Left cardiac atrium (tissue), 4 donors: ENCODE measurements at regions not wholly inside any gene's neighbourhood (a gene's known extent, or its start where the extent isn't known, plus 50 kb on each side); places are given as distances from the start of the nearest gene placed in this dataset.
A peak's percentile ranks its signal among the peaks of the same experiment; 100 is the strongest.

Experiments
- ATAC-seq, 2 donors: fragments of 200-7000 bp; cut with Tn5 transposase; one replicate each; pipeline ENCODE4 v1.9.1; 2020; ENCODE audit warnings: mild to moderate bottlenecking in 2 of 2, moderate library complexity in 2 of 2
- DNase-seq: peaks from one replicate; pipeline ENCODE4 v3.0.0-alpha.2; 2020
- intact Hi-C, 2 donors: fragments of 100-400 bp; cut with DNase I; formaldehyde crosslinking; loops; one replicate each; pipeline versions ENCODE4 v1.14.1 to v1.15.1; 2022 to 2023
- donor health status: DM: no; HTN: yes; CAD: no.
- donor health status: DM: no; HTN: yes; CAD: no; lungs with severe emphysema.
- donor health status: DM: yes; HTN: yes; CAD: no.
- donor health status: Dilated cardiomyopathy.

- intact Hi-C loops, result no loop called here
- ATAC-seq, result no peak
- no peak for DNase-seq
Observed at GRCh38 chr22:49646876-49647275, 180.8 kb downstream of the BRD1 start.

GRCh38 chr22:49645791-49646550 is 181.7 kb downstream of the BRD1 start:
- DNase-seq (no peak), ATAC-seq (no peak)
- intact Hi-C loops, result no loop called here

GRCh38 chr22:49645257-49645656 is 182.4 kb downstream of the BRD1 start:
- DNase-seq, result no peak
- intact Hi-C loops, result no loop called here

GRCh38 chr22:49643998-49644397 is 183.7 kb downstream of the BRD1 start:
- intact Hi-C loops, result no loop called here
- DNase-seq (no peak), ATAC-seq (no peak)

More at GRCh38 chr22:49645257-49645656, 182.4 kb downstream of the BRD1 start:
- no peak for ATAC-seq

- intact Hi-C loops, result no loop called here
- no peak for ATAC-seq
- DNase-seq, result no peak
Observed at GRCh38 chr22:49643466-49643865, 184.2 kb downstream of the BRD1 start.

- intact Hi-C loops, result no loop called here
- ATAC-seq (no peak), DNase-seq (no peak)
Observed at GRCh38 chr22:49642741-49643140, 184.9 kb downstream of the BRD1 start.

- ATAC-seq, result no peak
- intact Hi-C loops, result no loop called here
- DNase-seq, result no peak
Observed at GRCh38 chr22:49642331-49642730, 185.3 kb downstream of the BRD1 start.

GRCh38 chr22:49641770-49642313 is 185.8 kb downstream of the BRD1 start:
- DNase-seq (no peak), ATAC-seq (no peak)
- intact Hi-C loops, result no loop called here

- intact Hi-C loops, result no loop called here
- ATAC-seq (no peak), DNase-seq (no peak)
Observed at GRCh38 chr22:49640366-49641095, 187.1 kb downstream of the BRD1 start.

GRCh38 chr22:49639956-49640355 is 187.7 kb downstream of the BRD1 start:
- ATAC-seq (no peak), DNase-seq (no peak)
- intact Hi-C loops, result loop anchor here in 1 of 2 donors (10.0 kb wide), 1 partner anchor 1065 kb away; no protein-coding TSS in a partner anchor

- ATAC-seq (no peak), DNase-seq (no peak)
- intact Hi-C loops, result loop anchor here in 1 of 2 donors (10.0 kb wide), 1 partner anchor 1064 kb away; no protein-coding TSS in a partner anchor
Observed at GRCh38 chr22:49638788-49639187, 188.9 kb downstream of the BRD1 start.

- ATAC-seq (no peak), DNase-seq (no peak)
- intact Hi-C loops, result loop anchor here in 1 of 2 donors (10.0 kb wide), 1 partner anchor 1063 kb away; no protein-coding TSS in a partner anchor
Observed at GRCh38 chr22:49638001-49638400, 189.7 kb downstream of the BRD1 start.

- no peak for ATAC-seq
- DNase-seq, result no peak
- intact Hi-C loops, result loop anchor here in 1 of 2 donors (10.0 kb wide), 1 partner anchor 1063 kb away; no protein-coding TSS in a partner anchor
Observed at GRCh38 chr22:49637255-49637760, 190.4 kb downstream of the BRD1 start.

- no peak for DNase-seq
- intact Hi-C loops, result loop anchor here in 1 of 2 donors (10.0 kb wide), 1 partner anchor 1062 kb away; no protein-coding TSS in a partner anchor
- no peak for ATAC-seq
Observed at GRCh38 chr22:49636649-49637048, 191.0 kb downstream of the BRD1 start.

- no peak for ATAC-seq
- no peak for DNase-seq
- intact Hi-C loops, result loop anchor here in 1 of 2 donors (10.0 kb wide), 1 partner anchor 1061 kb away; no protein-coding TSS in a partner anchor
Observed at GRCh38 chr22:49636214-49636613, 191.5 kb downstream of the BRD1 start.

GRCh38 chr22:49634006-49634772 is 193.5 kb downstream of the BRD1 start:
- peak; percentile 12 for DNase-seq
- no peak for ATAC-seq
- intact Hi-C loops, result loop anchor here in 1 of 2 donors (10.0 kb wide), 1 partner anchor 1059 kb away; no protein-coding TSS in a partner anchor

- peak; percentile 18 for DNase-seq
- intact Hi-C loops, result loop anchor here in 1 of 2 donors (10.0 kb wide), 1 partner anchor 1058 kb away; no protein-coding TSS in a partner anchor
- peak in 1 of 2 donors; percentile 6 for ATAC-seq
Observed at GRCh38 chr22:49633010-49633324, 194.7 kb downstream of the BRD1 start.

- intact Hi-C loops, result loop anchor here in 1 of 2 donors (10.0 kb wide), 1 partner anchor 1058 kb away; no protein-coding TSS in a partner anchor
- DNase-seq (peak; percentile 65), ATAC-seq (peak; percentile 76 to 82)
Observed at GRCh38 chr22:49632199-49633009, 195.3 kb downstream of the BRD1 start.
